H9 (cell line): ENCODE measurements at regions not wholly inside any gene's neighbourhood (a gene's known extent, or its start where the extent isn't known, plus 50 kb on each side); places are given as distances from the start of the nearest gene placed in this dataset.

Source experiments
- DNase-seq: peaks from one replicate; pipeline ENCODE4 v3.0.0-alpha.2; 2017
- H2AFZ ChIP-seq: one replicate; pipeline ENCODE4 v1.6.1; 2013; ENCODE audit warnings: mild to moderate bottlenecking, low read length, control low read depth, moderate library complexity
- H2AK5ac ChIP-seq: 2 replicates; pipeline ENCODE4 v1.6.1; 2013; ENCODE audit warnings: low read length, control low read depth, mixed read lengths; ENCODE audit not compliant: insufficient read length
- H2BK120ac ChIP-seq: one replicate; pipeline ENCODE4 v1.6.1; 2013; ENCODE audit warnings: low read depth, mild to moderate bottlenecking, low read length, control low read depth, inconsistent platforms; ENCODE audit not compliant: poor library complexity, severe bottlenecking
- H2BK12ac ChIP-seq: 2 replicates; pipeline ENCODE4 v1.6.1; 2013; ENCODE audit warnings: low read length, control low read depth, mixed read lengths, low read depth; ENCODE audit not compliant: insufficient read length
- H2BK15ac ChIP-seq: 2 replicates; pipeline ENCODE4 v1.6.1; 2013; ENCODE audit warnings: low read depth, low read length, control low read depth
- H2BK20ac ChIP-seq: one replicate; pipeline ENCODE4 v1.6.1; 2013; ENCODE audit warnings: low read depth, mild to moderate bottlenecking, low read length, control low read depth, inconsistent platforms; ENCODE audit not compliant: poor library complexity, severe bottlenecking
- H2BK5ac ChIP-seq: 2 replicates; pipeline ENCODE4 v1.6.1; 2013; ENCODE audit warnings: low read length, control low read depth, mixed read lengths; ENCODE audit not compliant: insufficient read length
- H3K14ac ChIP-seq: 2 replicates; pipeline ENCODE4 v1.6.1; 2013; ENCODE audit warnings: low read length, control low read depth; ENCODE audit not compliant: insufficient read depth
- H3K18ac ChIP-seq: 2 replicates; pipeline ENCODE4 v1.6.1; 2013; ENCODE audit warnings: low read depth, mild to moderate bottlenecking, mixed read lengths, low read length, control low read depth; ENCODE audit not compliant: insufficient read length
- H3K23ac ChIP-seq: 2 replicates; pipeline ENCODE4 v1.6.1; 2013; ENCODE audit warnings: low read length, control low read depth, mixed read lengths, low read depth; ENCODE audit not compliant: insufficient read length
- H3K23me2 ChIP-seq: 2 replicates; pipeline ENCODE4 v1.6.1; 2013; ENCODE audit warnings: low read depth, mild to moderate bottlenecking, mixed read lengths, low read length, control low read depth; ENCODE audit not compliant: insufficient read length, poor library complexity, severe bottlenecking
- H3K27ac ChIP-seq: 2 replicates; pipeline ENCODE4 v1.5.1; 2013; ENCODE audit warnings: low read length, control low read depth, mixed read lengths, low read depth; ENCODE audit not compliant: insufficient read length
- H3K27me3 ChIP-seq: 2 replicates; pipeline ENCODE4 v1.6.1; 2013; ENCODE audit warnings: low read length, control low read depth, inconsistent platforms; ENCODE audit not compliant: insufficient read depth
- H3K4ac ChIP-seq: 2 replicates; pipeline ENCODE4 v1.6.1; 2013; ENCODE audit warnings: low read depth, mild to moderate bottlenecking, control low read depth, inconsistent platforms, low read length, moderate library complexity
- H3K4me1 ChIP-seq: 2 replicates; pipeline ENCODE4 v1.6.1; 2013; ENCODE audit warnings: low read length, control low read depth, inconsistent platforms; ENCODE audit not compliant: insufficient read depth
- H3K4me2 ChIP-seq: 2 replicates; pipeline ENCODE4 v1.6.1; 2013; ENCODE audit warnings: low read length, control low read depth, mixed read lengths; ENCODE audit not compliant: insufficient read length, insufficient read depth
- H3K56ac ChIP-seq: 2 replicates; pipeline ENCODE4 v1.6.1; 2013; ENCODE audit warnings: low read depth, mild to moderate bottlenecking, mixed read lengths, low read length, control low read depth; ENCODE audit not compliant: insufficient read length
- H3K79me1 ChIP-seq: 2 replicates; pipeline ENCODE4 v1.6.1; 2013; ENCODE audit warnings: low read depth, mild to moderate bottlenecking, moderate library complexity, low read length, control low read depth, inconsistent platforms; ENCODE audit not compliant: insufficient read depth, poor library complexity, severe bottlenecking
- H3K79me2 ChIP-seq: 2 replicates; pipeline ENCODE4 v1.6.1; 2013; ENCODE audit warnings: low read length, control low read depth, inconsistent platforms; ENCODE audit not compliant: insufficient read depth
- H3K9ac ChIP-seq: 2 replicates; pipeline ENCODE4 v1.6.1; 2013; ENCODE audit warnings: low read length, control low read depth, mixed read lengths; ENCODE audit not compliant: insufficient read length; ENCODE audit errors: extremely low read depth
- H3K9me3 ChIP-seq: one replicate; pipeline ENCODE4 v1.6.1; 2013; ENCODE audit warnings: low read depth, low read length, inconsistent platforms; ENCODE audit not compliant: control insufficient read depth
- H3T11ph ChIP-seq: one replicate; pipeline ENCODE4 v1.6.1; 2013; ENCODE audit warnings: mild to moderate bottlenecking, low read length, control low read depth, inconsistent platforms
- H4K20me1 ChIP-seq: one replicate; pipeline ENCODE4 v1.6.1; 2013; ENCODE audit not compliant: control insufficient read depth, insufficient read length, insufficient read depth
- H4K5ac ChIP-seq: 2 replicates; pipeline ENCODE4 v1.6.1; 2013; ENCODE audit warnings: low read depth, mild to moderate bottlenecking, mixed read lengths, low read length, control low read depth; ENCODE audit not compliant: insufficient read length
- H4K8ac ChIP-seq: replicated peaks from 2 replicates; pipeline ENCODE4 v1.6.1; 2013; ENCODE audit warnings: low read length, control low read depth, mixed read lengths, low read depth; ENCODE audit not compliant: insufficient read length
- H4K91ac ChIP-seq: 2 replicates; pipeline ENCODE4 v1.6.1; 2013; ENCODE audit warnings: low read depth, mild to moderate bottlenecking, moderate library complexity, mixed read lengths, low read length, control low read depth; ENCODE audit not compliant: insufficient read length
- H3K27ac Mint-ChIP-seq, 3 experiments: 2 replicates in 2 of 3; 3 replicates in 1 of 3; pipeline ENCODE4 v1.8.0; 2020 to 2021; ENCODE audit warnings: mixed read lengths in 3 of 3, mild to moderate bottlenecking in 1 of 3, moderate library complexity in 1 of 3
- H3K27me3 Mint-ChIP-seq: 2 replicates; pipeline ENCODE4 v1.8.0; 2021; ENCODE audit warnings: low read depth, mild to moderate bottlenecking, moderate library complexity, mixed read lengths
- H3K36me3 Mint-ChIP-seq, 3 experiments: 2 replicates in 2 of 3; 3 replicates in 1 of 3; pipeline ENCODE4 v1.8.0; 2020 to 2021; ENCODE audit warnings: low read depth in 3 of 3, mixed read lengths in 3 of 3; ENCODE audit not compliant: insufficient read depth in 1 of 3
- H3K4me1 Mint-ChIP-seq, 2 experiments: 2 replicates each; pipeline ENCODE4 v1.8.0; 2020; ENCODE audit warnings: mixed read lengths in 2 of 2
- H3K4me3 Mint-ChIP-seq, 2 experiments: 2 replicates in 1 of 2; 3 replicates in 1 of 2; pipeline ENCODE4 v1.8.0; 2020 to 2021; ENCODE audit warnings: mild to moderate bottlenecking in 2 of 2, mixed read lengths in 2 of 2, moderate library complexity in 1 of 2
- H3K9me3 Mint-ChIP-seq, 2 experiments: 2 replicates in 1 of 2; 3 replicates in 1 of 2; pipeline ENCODE4 v1.8.0; 2020; ENCODE audit warnings: mild to moderate bottlenecking in 2 of 2, mixed read lengths in 2 of 2, moderate library complexity in 1 of 2
- WGBS: extraction: QIAGEN DNeasy Blood & Tissue Kit; methylation state at CpG from one replicate; pipeline ENCODE4 v1.1.7; 2013; ENCODE audit warnings: missing lambda C conversion rate, low lambda C conversion rate, mixed read lengths; ENCODE audit not compliant: insufficient read length; ENCODE audit errors: extremely low coverage; 5-methylcytosine and 5-hydroxymethylcytosine counted together
- TF ChIP-seq, protein P1 (sequence below): fragments of 200-600 bp; sonication (generic); conservative IDR thresholded peaks from 3 replicates; pipeline ENCODE4 v1.8.0; 2021; ENCODE audit warnings: antibody characterized with exemption, mild to moderate bottlenecking

DNA sequence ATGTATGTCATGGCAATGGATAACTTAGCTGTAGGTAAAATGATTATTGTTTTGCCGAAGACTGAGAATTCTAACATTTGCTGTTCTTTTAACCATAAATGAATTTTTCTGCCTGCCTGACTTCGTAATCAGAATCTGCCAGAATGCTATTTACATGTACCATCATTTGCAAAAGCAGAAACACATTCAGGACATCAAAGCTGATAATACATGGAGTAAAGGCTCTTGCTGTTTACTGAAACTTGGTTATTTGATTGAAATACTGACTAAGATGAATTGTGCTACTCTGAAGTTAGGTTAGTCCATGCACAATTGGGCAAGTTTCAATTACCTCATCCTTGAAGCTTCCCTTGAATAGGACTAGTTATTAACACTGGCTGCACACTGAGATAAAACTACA, 293.8 kb downstream of the PLA2G4A start:
- no peak overlapping the region for H3K56ac ChIP-seq
- H2AK5ac ChIP-seq = no peak overlapping the region
- no peaks in the 10 kb centered on the region for H3K27me3 ChIP-seq
- H2BK15ac ChIP-seq = no peak overlapping the region
- no peak overlapping the region for H4K8ac ChIP-seq
- no peaks in the 10 kb centered on the region for H3K9me3 ChIP-seq
- no peak overlapping the region for H3K18ac ChIP-seq
- no peak for DNase-seq
- Mint-ChIP-seq H3K36me3 (no peaks in the 10 kb centered on the region), H3K4me1 (peaks cover 0 to 2% of the 10 kb centered on the region in 2 experiments; a peak in 1 of 4 replicates), H3K9me3 (no peaks in the 10 kb centered on the region), H3K27ac (no peak overlapping the region), H3K4me3 (no peak overlapping the region), H3K27me3 (no peaks in the 10 kb centered on the region)
- H3K9ac ChIP-seq = no peak overlapping the region
- H3T11ph ChIP-seq = no peak overlapping the region
- no peak overlapping the region for H2AFZ ChIP-seq
- no peak overlapping the region for H3K4ac ChIP-seq
- no peak overlapping the region for H3K23ac ChIP-seq
- H3K4me1 ChIP-seq = no peaks in the 10 kb centered on the region
- no CpG with 5 or more reads among the region's 2 CpGs for WGBS
- H2BK120ac ChIP-seq = no peak overlapping the region
- H4K5ac ChIP-seq = no peak overlapping the region
- H4K20me1 ChIP-seq = no peaks in the 10 kb centered on the region
- H3K79me2 ChIP-seq = no peaks in the 10 kb centered on the region
- no peaks in the 10 kb centered on the region for H3K79me1 ChIP-seq
- TF ChIP-seq, protein P1, sequence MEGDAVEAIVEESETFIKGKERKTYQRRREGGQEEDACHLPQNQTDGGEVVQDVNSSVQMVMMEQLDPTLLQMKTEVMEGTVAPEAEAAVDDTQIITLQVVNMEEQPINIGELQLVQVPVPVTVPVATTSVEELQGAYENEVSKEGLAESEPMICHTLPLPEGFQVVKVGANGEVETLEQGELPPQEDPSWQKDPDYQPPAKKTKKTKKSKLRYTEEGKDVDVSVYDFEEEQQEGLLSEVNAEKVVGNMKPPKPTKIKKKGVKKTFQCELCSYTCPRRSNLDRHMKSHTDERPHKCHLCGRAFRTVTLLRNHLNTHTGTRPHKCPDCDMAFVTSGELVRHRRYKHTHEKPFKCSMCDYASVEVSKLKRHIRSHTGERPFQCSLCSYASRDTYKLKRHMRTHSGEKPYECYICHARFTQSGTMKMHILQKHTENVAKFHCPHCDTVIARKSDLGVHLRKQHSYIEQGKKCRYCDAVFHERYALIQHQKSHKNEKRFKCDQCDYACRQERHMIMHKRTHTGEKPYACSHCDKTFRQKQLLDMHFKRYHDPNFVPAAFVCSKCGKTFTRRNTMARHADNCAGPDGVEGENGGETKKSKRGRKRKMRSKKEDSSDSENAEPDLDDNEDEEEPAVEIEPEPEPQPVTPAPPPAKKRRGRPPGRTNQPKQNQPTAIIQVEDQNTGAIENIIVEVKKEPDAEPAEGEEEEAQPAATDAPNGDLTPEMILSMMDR = no peak
- H3K23me2 ChIP-seq = no peaks in the 10 kb centered on the region
- H4K91ac ChIP-seq = no peak overlapping the region
- no peak overlapping the region for H2BK5ac ChIP-seq
- H3K27ac ChIP-seq = no peak overlapping the region
- no peak overlapping the region for H3K14ac ChIP-seq
- H3K4me2 ChIP-seq = no peak overlapping the region
- H2BK12ac ChIP-seq = no peak overlapping the region
- H2BK20ac ChIP-seq = no peak overlapping the region
